OCI-LY1 (cell line): ENCODE measurements at regions not wholly inside any gene's neighbourhood (a gene's known extent, or its start where the extent isn't known, plus 50 kb on each side); places are given as distances from the start of the nearest gene placed in this dataset.

Experiments
- H2AFZ ChIP-seq: fragments of 200-600 bp; sonication (generic), shearing (Covaris generic); 2 replicates; pipeline ENCODE4 v1.6.0; 2014; ENCODE audit warnings: antibody characterized with exemption, mild to moderate bottlenecking, low read length
- H3F3A ChIP-seq: fragments of 200-600 bp; sonication (generic), shearing (Covaris generic); 2 replicates; pipeline ENCODE4 v1.6.0; 2014; ENCODE audit warnings: mild to moderate bottlenecking, antibody characterized with exemption, low read length, moderate library complexity; ENCODE audit not compliant: insufficient read depth
- H3K27ac ChIP-seq: fragments of 200-600 bp; sonication (generic); 2 replicates; pipeline ENCODE4 v1.5.1; 2014; ENCODE audit warnings: low read length, mixed run types, mild to moderate bottlenecking, low read depth; ENCODE audit not compliant: poor library complexity, severe bottlenecking
- H3K27me3 ChIP-seq: fragments of 200-600 bp; sonication (generic); 2 replicates; pipeline ENCODE4 v1.6.0; 2014; ENCODE audit warnings: antibody characterized with exemption, mild to moderate bottlenecking, low read length, moderate library complexity; ENCODE audit not compliant: insufficient read depth
- H3K36me3 ChIP-seq: fragments of 200-600 bp; sonication (generic); 2 replicates; pipeline ENCODE4 v1.6.1; 2014; ENCODE audit warnings: mild to moderate bottlenecking, antibody characterized with exemption, low read length, moderate library complexity, mixed read lengths; ENCODE audit not compliant: insufficient read depth
- H3K4me1 ChIP-seq: fragments of 200-600 bp; sonication (generic); 2 replicates; pipeline ENCODE4 v1.5.1; 2014; ENCODE audit warnings: mild to moderate bottlenecking, low read length, moderate library complexity; ENCODE audit not compliant: insufficient read depth, severe bottlenecking
- H3K4me2 ChIP-seq: fragments of 200-600 bp; sonication (generic), shearing (Covaris generic); 2 replicates; pipeline ENCODE4 v1.6.1; 2014; ENCODE audit warnings: low read length
- H3K4me3 ChIP-seq: fragments of 200-600 bp; sonication (generic); 2 replicates; pipeline ENCODE4 v1.5.1; 2014; ENCODE audit warnings: low read length, low read depth, mild to moderate bottlenecking, mixed read lengths; ENCODE audit not compliant: poor library complexity, severe bottlenecking
- H3K79me2 ChIP-seq: fragments of 200-600 bp; shearing (Covaris generic); 2 replicates; pipeline ENCODE4 v1.6.1; 2016; ENCODE audit warnings: mixed run types, low read length, mixed read lengths; ENCODE audit not compliant: insufficient read depth
- H3K9ac ChIP-seq: fragments of 200-600 bp; sonication (generic), shearing (Covaris generic); 2 replicates; pipeline ENCODE4 v1.6.1; 2014; ENCODE audit warnings: mild to moderate bottlenecking, low read length, mixed read lengths
- H3K9me2 ChIP-seq: fragments of 200-600 bp; sonication (generic), shearing (Covaris generic); 2 replicates; pipeline ENCODE4 v1.6.1; 2014; ENCODE audit warnings: low read depth, mild to moderate bottlenecking, low read length, mixed read lengths
- H3K9me3 ChIP-seq: fragments of 200-600 bp; shearing (Covaris generic); 2 replicates; pipeline ENCODE4 v1.6.1; 2014; ENCODE audit warnings: low read length, mixed read lengths
- H4K20me1 ChIP-seq: fragments of 200-600 bp; sonication (generic), shearing (Covaris generic); 2 replicates; pipeline ENCODE4 v1.6.0; 2016; ENCODE audit warnings: mild to moderate bottlenecking, low read length; ENCODE audit not compliant: insufficient read depth
- CTCF ChIP-seq: fragments of 200-600 bp; sonication (generic), shearing (Covaris generic); IDR thresholded peaks from 2 replicates; pipeline ENCODE4 v1.5.1; 2017; ENCODE audit warnings: mild to moderate bottlenecking, antibody characterized with exemption, low read length, moderate library complexity, mixed read lengths
- EZH2 ChIP-seq: fragments of 200-600 bp; sonication (generic), shearing (Covaris generic); IDR thresholded peaks from 2 replicates; pipeline ENCODE4 v1.8.0; 2017; ENCODE audit warnings: borderline replicate concordance, mixed run types, mild to moderate bottlenecking, antibody characterized with exemption, low read length, moderate library complexity, mixed read lengths

GRCh38 chr17:77782201-77782600 is 176.3 kb upstream of the TNRC6C start:
- Histone ChIP-seq H3K9me2 (no peaks in the 10 kb centered on the region), H3K79me2 (no peaks in the 10 kb centered on the region), H3K27ac (no peak overlapping the region), H3K9ac (no peak overlapping the region), H3K27me3 (peaks cover 3% of the 10 kb centered on the region; the same call in 1 of the 2 replicates), H3K4me1 (no peaks in the 10 kb centered on the region), H4K20me1 (no peaks in the 10 kb centered on the region), H3K36me3 (no peaks in the 10 kb centered on the region), H3K4me3 (no peak overlapping the region), H3K9me3 (no peaks in the 10 kb centered on the region), H2AFZ (no peak overlapping the region), H3F3A (no peaks in the 10 kb centered on the region), H3K4me2 (no peak overlapping the region)
- TF ChIP-seq EZH2: no peak
- TF ChIP-seq CTCF: no peak

GRCh38 chr17:77782611-77783010 is 175.9 kb upstream of the TNRC6C start:
- no peaks in the 10 kb centered on the region for H3K9me3 ChIP-seq
- no peak overlapping the region for H3K4me3 ChIP-seq
- TF ChIP-seq CTCF (no peak), EZH2 (no peak)
- H3K9ac ChIP-seq: no peak overlapping the region
- H3F3A ChIP-seq: no peaks in the 10 kb centered on the region
- no peaks in the 10 kb centered on the region for H3K4me1 ChIP-seq
- no peaks in the 10 kb centered on the region for H3K9me2 ChIP-seq
- H3K79me2 ChIP-seq: no peaks in the 10 kb centered on the region
- H3K27ac ChIP-seq: no peak overlapping the region
- no peaks in the 10 kb centered on the region for H4K20me1 ChIP-seq
- peaks cover 3% of the 10 kb centered on the region; the same call in 1 of the 2 replicates for H3K27me3 ChIP-seq
- H3K36me3 ChIP-seq: no peaks in the 10 kb centered on the region
- H2AFZ ChIP-seq: no peak overlapping the region
- no peak overlapping the region for H3K4me2 ChIP-seq

- Histone ChIP-seq H3K4me3 (no peak overlapping the region), H3K9me2 (no peaks in the 10 kb centered on the region), H3K36me3 (no peaks in the 10 kb centered on the region), H3K27ac (no peak overlapping the region), H3K9ac (no peak overlapping the region), H3K9me3 (no peaks in the 10 kb centered on the region), H3K4me1 (no peaks in the 10 kb centered on the region), H3K4me2 (no peak overlapping the region), H2AFZ (no peak overlapping the region), H3K79me2 (no peaks in the 10 kb centered on the region), H3F3A (no peaks in the 10 kb centered on the region), H3K27me3 (peaks cover 3% of the 10 kb centered on the region; the same call in 1 of the 2 replicates), H4K20me1 (no peaks in the 10 kb centered on the region)
- TF ChIP-seq EZH2 (no peak), CTCF (no peak)
These were observed 174.3 kb upstream of the TNRC6C start for GRCh38 chr17:77783991-77784820.
